Fibroblast of lung (primary cell): ENCODE measurements at regions not wholly inside any gene's neighbourhood (a gene's known extent, or its start where the extent isn't known, plus 50 kb on each side); places are given as distances from the start of the nearest gene placed in this dataset.
A peak's percentile ranks its signal among the peaks of the same experiment; 100 is the strongest.

Experiments
- DNase-seq, 2 donors: peaks; one replicate each; pipeline versions ENCODE4 v3.0.0 to v3.0.0-alpha.2; 2010; ENCODE audit warnings: low read depth in 2 of 2
- H2AFZ ChIP-seq: 2 replicates; pipeline ENCODE4 v1.5.1; 2012; ENCODE audit warnings: low read length, control low read depth, inconsistent platforms
- H3K27ac ChIP-seq: 2 replicates; pipeline ENCODE4 v1.5.1; 2011; ENCODE audit warnings: low read length, control low read depth; ENCODE audit not compliant: insufficient read depth
- H3K27me3 ChIP-seq: 2 replicates; pipeline ENCODE4 v1.5.1; 2011; ENCODE audit warnings: mild to moderate bottlenecking, low read length; ENCODE audit not compliant: control insufficient read depth, insufficient read depth
- H3K36me3 ChIP-seq: 2 replicates; pipeline ENCODE4 v1.5.1; 2011; ENCODE audit warnings: low read length; ENCODE audit not compliant: control insufficient read depth, insufficient read depth
- H3K4me1 ChIP-seq: 2 replicates; pipeline ENCODE4 v1.5.1; 2011; ENCODE audit warnings: low read length; ENCODE audit not compliant: control insufficient read depth, insufficient read depth; ENCODE audit errors: extremely low read depth
- H3K4me2 ChIP-seq: 2 replicates; pipeline ENCODE4 v1.5.1; 2011; ENCODE audit warnings: low read length, control low read depth; ENCODE audit not compliant: insufficient read depth; ENCODE audit errors: extremely low read depth
- H3K4me3 ChIP-seq, 4 experiments: fragments of 200-600 bp in 1 of 4; sonication (generic) in 1 of 4; replicated peaks in 1 of 4; 2 replicates each; pipeline ENCODE4 v1.5.1; 2011 to 2016; ENCODE audit warnings: low read length in 4 of 4, low read depth in 3 of 4, mild to moderate bottlenecking in 3 of 4, control low read depth in 2 of 4, inconsistent platforms in 1 of 4, mixed read lengths in 1 of 4; ENCODE audit not compliant: insufficient read depth in 1 of 4; ENCODE audit errors: control extremely low read depth in 1 of 4
- H3K79me2 ChIP-seq: 2 replicates; pipeline ENCODE4 v1.5.1; 2012; ENCODE audit warnings: mild to moderate bottlenecking, low read length, inconsistent platforms; ENCODE audit not compliant: control insufficient read depth, insufficient read depth
- H3K9ac ChIP-seq: 2 replicates; pipeline ENCODE4 v1.5.1; 2011; ENCODE audit warnings: mild to moderate bottlenecking, low read length, control low read depth; ENCODE audit not compliant: insufficient read depth
- H3K9me3 ChIP-seq: 2 replicates; pipeline ENCODE4 v1.5.1; 2012; ENCODE audit warnings: low read depth, low read length; ENCODE audit not compliant: control insufficient read depth, insufficient read depth
- H4K20me1 ChIP-seq: 2 replicates; pipeline ENCODE4 v1.5.1; 2011; ENCODE audit warnings: low read length; ENCODE audit not compliant: control insufficient read depth, insufficient read depth; ENCODE audit errors: extremely low read depth
- CTCF ChIP-seq, 2 donors: IDR thresholded peaks in 1 of 2; conservative IDR thresholded peaks in 1 of 2; 1 replicate in 1 of 2; 2 replicates in 1 of 2; pipeline ENCODE4 v1.5.1; 2011 to 2012; ENCODE audit warnings: low read length in 2 of 2, control low read depth in 1 of 2, inconsistent platforms in 1 of 2, low read depth in 1 of 2, mild to moderate bottlenecking in 1 of 2
- EZH2 ChIP-seq: IDR thresholded peaks from 2 replicates; pipeline ENCODE4 v1.5.1; 2012; ENCODE audit warnings: low read length, control low read depth, mild to moderate bottlenecking; ENCODE audit errors: missing control alignments

GRCh38 chr18:67373636-67374035 lies 142.9 kb downstream of the DSEL start:
- H3K27me3 ChIP-seq, result no peaks in the 10 kb centered on the region
- H2AFZ ChIP-seq, result no peak overlapping the region
- no peak overlapping the region for H3K27ac ChIP-seq
- H3K9me3 ChIP-seq, result no peaks in the 10 kb centered on the region
- no peaks in the 10 kb centered on the region for H4K20me1 ChIP-seq
- no peak overlapping the region for H3K4me2 ChIP-seq
- TF ChIP-seq CTCF (conservative IDR thresholded peaks at IDR 0.05 in 1 of 2, IDR thresholded peaks at IDR 0.05 in 1 of 2; ENCODE audit: low read depth in 1 of 2, low read length in 2 of 2), result no peak
- TF ChIP-seq EZH2, result no peak
- H3K4me3 ChIP-seq, result no peak overlapping the region
- DNase-seq, result no peak
- H3K36me3 ChIP-seq, result no peaks in the 10 kb centered on the region
- H3K9ac ChIP-seq, result no peak overlapping the region
- H3K79me2 ChIP-seq, result no peaks in the 10 kb centered on the region
- H3K4me1 ChIP-seq, result no peaks in the 10 kb centered on the region

GRCh38 chr18:67367540-67367939 lies 149.0 kb downstream of the DSEL start:
- no peak for TF ChIP-seq CTCF (conservative IDR thresholded peaks at IDR 0.05 in 1 of 2, IDR thresholded peaks at IDR 0.05 in 1 of 2; ENCODE audit: low read depth in 1 of 2, low read length in 2 of 2)
- TF ChIP-seq EZH2, result no peak
- no peaks in the 10 kb centered on the region for H3K36me3 ChIP-seq
- no peaks in the 10 kb centered on the region for H3K27me3 ChIP-seq
- DNase-seq, result peak in 1 of 2 donors; percentile 29
- no peak overlapping the region for H3K4me2 ChIP-seq
- no peaks in the 10 kb centered on the region for H3K79me2 ChIP-seq
- H2AFZ ChIP-seq, result no peak overlapping the region
- no peaks in the 10 kb centered on the region for H4K20me1 ChIP-seq
- no peaks in the 10 kb centered on the region for H3K4me1 ChIP-seq
- no peak overlapping the region for H3K9ac ChIP-seq
- no peak overlapping the region for H3K27ac ChIP-seq
- H3K9me3 ChIP-seq, result no peaks in the 10 kb centered on the region
- no peak overlapping the region for H3K4me3 ChIP-seq

GRCh38 chr18:67363694-67364093 lies 152.8 kb downstream of the DSEL start:
- no peaks in the 10 kb centered on the region for H3K36me3 ChIP-seq
- H4K20me1 ChIP-seq, result no peaks in the 10 kb centered on the region
- no peak overlapping the region for H3K4me3 ChIP-seq
- no peaks in the 10 kb centered on the region for H3K9me3 ChIP-seq
- H3K4me2 ChIP-seq, result no peak overlapping the region
- TF ChIP-seq EZH2 (no peak), CTCF (conservative IDR thresholded peaks at IDR 0.05 in 1 of 2, IDR thresholded peaks at IDR 0.05 in 1 of 2; ENCODE audit: low read depth in 1 of 2, low read length in 2 of 2) (no peak)
- no peaks in the 10 kb centered on the region for H3K27me3 ChIP-seq
- no peaks in the 10 kb centered on the region for H3K4me1 ChIP-seq
- no peaks in the 10 kb centered on the region for H3K79me2 ChIP-seq
- no peak overlapping the region for H2AFZ ChIP-seq
- H3K27ac ChIP-seq, result no peak overlapping the region
- no peak overlapping the region for H3K9ac ChIP-seq
- DNase-seq, result no peak
